ENCODE measurements at regions not wholly inside any gene's neighbourhood (a gene's known extent, or its start where the extent isn't known, plus 50 kb on each side); places are given as distances from the start of the nearest gene placed in this dataset.

- no peaks in the 10 kb centered on the region for H3K36me3 ChIP-seq (ENCODE audit: control insufficient read depth in 3 of 3, insufficient read depth in 3 of 3, low read length in 3 of 3)
- no peak overlapping the region for H3K4me3 ChIP-seq (ENCODE audit: low read length in 3 of 3)
- H3K27ac ChIP-seq (ENCODE audit: low read depth, low read length), result no peak overlapping the region
- H3K9ac ChIP-seq (ENCODE audit: low read depth in 1 of 3, low read length in 3 of 3), result no peak overlapping the region
- no peaks in the 10 kb centered on the region for H3K9me3 ChIP-seq (ENCODE audit: control insufficient read depth in 3 of 3, low read length in 3 of 3)
- peaks cover 4 to 17% (median 7%) of the 10 kb centered on the region in 3 donors for H3K4me1 ChIP-seq (ENCODE audit: control insufficient read depth in 3 of 3, insufficient read depth in 3 of 3, low read length in 3 of 3)
- H3K27me3 ChIP-seq (ENCODE audit: control insufficient read depth in 3 of 3, insufficient read depth in 3 of 3, low read length in 3 of 3), result no peaks in the 10 kb centered on the region
These were observed 128.8 kb upstream of the SESN3 start for GRCh38 chr11:95359756-95360155.

- Histone ChIP-seq H3K27ac (ENCODE audit: low read depth, low read length) (no peak overlapping the region), H3K36me3 (ENCODE audit: control insufficient read depth in 3 of 3, insufficient read depth in 3 of 3, low read length in 3 of 3) (no peaks in the 10 kb centered on the region)
These were observed 128.3 kb upstream of the SESN3 start for GRCh38 chr11:95359341-95359663.

GRCh38 chr11:95358511-95359340 is 127.7 kb upstream of the SESN3 start:
- Histone ChIP-seq H3K9ac (ENCODE audit: low read depth in 1 of 3, low read length in 3 of 3) (no peak overlapping the region), H3K4me3 (ENCODE audit: low read length in 3 of 3) (no peak overlapping the region), H3K4me1 (ENCODE audit: control insufficient read depth in 3 of 3, insufficient read depth in 3 of 3, low read length in 3 of 3) (peaks cover 4 to 17% (median 7%) of the 10 kb centered on the region in 3 donors), H3K27ac (ENCODE audit: low read depth, low read length) (no peak overlapping the region), H3K27me3 (ENCODE audit: control insufficient read depth in 3 of 3, insufficient read depth in 3 of 3, low read length in 3 of 3) (no peaks in the 10 kb centered on the region), H3K36me3 (ENCODE audit: control insufficient read depth in 3 of 3, insufficient read depth in 3 of 3, low read length in 3 of 3) (no peaks in the 10 kb centered on the region), H3K9me3 (ENCODE audit: control insufficient read depth in 3 of 3, low read length in 3 of 3) (no peaks in the 10 kb centered on the region)

More at GRCh38 chr11:95359341-95359663, 128.3 kb upstream of the SESN3 start:
- Histone ChIP-seq H3K9me3 (ENCODE audit: control insufficient read depth in 3 of 3, low read length in 3 of 3) (no peaks in the 10 kb centered on the region), H3K9ac (ENCODE audit: low read depth in 1 of 3, low read length in 3 of 3) (no peak overlapping the region), H3K4me3 (ENCODE audit: low read length in 3 of 3) (no peak overlapping the region), H3K27me3 (ENCODE audit: control insufficient read depth in 3 of 3, insufficient read depth in 3 of 3, low read length in 3 of 3) (no peaks in the 10 kb centered on the region), H3K4me1 (ENCODE audit: control insufficient read depth in 3 of 3, insufficient read depth in 3 of 3, low read length in 3 of 3) (peaks cover 4 to 17% (median 7%) of the 10 kb centered on the region in 3 donors)

- Histone ChIP-seq H3K9me3 (ENCODE audit: control insufficient read depth in 3 of 3, low read length in 3 of 3) (no peaks in the 10 kb centered on the region), H3K4me3 (ENCODE audit: low read length in 3 of 3) (no peak overlapping the region)
These were observed 123.3 kb upstream of the SESN3 start for GRCh38 chr11:95354304-95354703.

GRCh38 chr11:95353706-95354105 is 122.7 kb upstream of the SESN3 start:
- Histone ChIP-seq H3K9ac (ENCODE audit: low read depth in 1 of 3, low read length in 3 of 3) (no peak overlapping the region), H3K27me3 (ENCODE audit: control insufficient read depth in 3 of 3, insufficient read depth in 3 of 3, low read length in 3 of 3) (no peaks in the 10 kb centered on the region)

More at GRCh38 chr11:95354304-95354703, 123.3 kb upstream of the SESN3 start:
- Histone ChIP-seq H3K27ac (ENCODE audit: low read depth, low read length) (no peak overlapping the region), H3K4me1 (ENCODE audit: control insufficient read depth in 3 of 3, insufficient read depth in 3 of 3, low read length in 3 of 3) (peaks cover 4 to 11% (median 7%) of the 10 kb centered on the region in 3 donors), H3K36me3 (ENCODE audit: control insufficient read depth in 3 of 3, insufficient read depth in 3 of 3, low read length in 3 of 3) (no peaks in the 10 kb centered on the region), H3K9ac (ENCODE audit: low read depth in 1 of 3, low read length in 3 of 3) (no peak overlapping the region), H3K27me3 (ENCODE audit: control insufficient read depth in 3 of 3, insufficient read depth in 3 of 3, low read length in 3 of 3) (no peaks in the 10 kb centered on the region)

GRCh38 chr11:95352733-95353346 is 121.8 kb upstream of the SESN3 start:
- no peak overlapping the region for H3K9ac ChIP-seq (ENCODE audit: low read depth in 1 of 3, low read length in 3 of 3)
- no peak overlapping the region for H3K27ac ChIP-seq (ENCODE audit: low read depth, low read length)
- no peak overlapping the region for H3K4me3 ChIP-seq (ENCODE audit: low read length in 3 of 3)
- no peaks in the 10 kb centered on the region for H3K36me3 ChIP-seq (ENCODE audit: control insufficient read depth in 3 of 3, insufficient read depth in 3 of 3, low read length in 3 of 3)
- no peaks in the 10 kb centered on the region for H3K4me1 ChIP-seq (ENCODE audit: control insufficient read depth in 3 of 3, insufficient read depth in 3 of 3, low read length in 3 of 3)
- peaks cover 0 to 3% (median 0%) of the 10 kb centered on the region in 3 donors for H3K9me3 ChIP-seq (ENCODE audit: control insufficient read depth in 3 of 3, low read length in 3 of 3)
- no peaks in the 10 kb centered on the region for H3K27me3 ChIP-seq (ENCODE audit: control insufficient read depth in 3 of 3, insufficient read depth in 3 of 3, low read length in 3 of 3)

More at GRCh38 chr11:95353706-95354105, 122.7 kb upstream of the SESN3 start:
- Histone ChIP-seq H3K9me3 (ENCODE audit: control insufficient read depth in 3 of 3, low read length in 3 of 3) (peaks cover 0 to 3% (median 0%) of the 10 kb centered on the region in 3 donors), H3K27ac (ENCODE audit: low read depth, low read length) (no peak overlapping the region), H3K36me3 (ENCODE audit: control insufficient read depth in 3 of 3, insufficient read depth in 3 of 3, low read length in 3 of 3) (no peaks in the 10 kb centered on the region), H3K4me1 (ENCODE audit: control insufficient read depth in 3 of 3, insufficient read depth in 3 of 3, low read length in 3 of 3) (peaks cover 0 to 6% (median 5%) of the 10 kb centered on the region in 3 donors), H3K4me3 (ENCODE audit: low read length in 3 of 3) (no peak overlapping the region)

GRCh38 chr11:95349345-95349942 is 118.4 kb upstream of the SESN3 start:
- H3K4me3 ChIP-seq (ENCODE audit: low read length in 3 of 3), result no peak overlapping the region
- H3K27ac ChIP-seq (ENCODE audit: low read depth, low read length), result no peak overlapping the region
- no peaks in the 10 kb centered on the region for H3K36me3 ChIP-seq (ENCODE audit: control insufficient read depth in 3 of 3, insufficient read depth in 3 of 3, low read length in 3 of 3)
- peaks cover 0 to 6% (median 0%) of the 10 kb centered on the region in 3 donors for H3K4me1 ChIP-seq (ENCODE audit: control insufficient read depth in 3 of 3, insufficient read depth in 3 of 3, low read length in 3 of 3)
- H3K9me3 ChIP-seq (ENCODE audit: control insufficient read depth in 3 of 3, low read length in 3 of 3), result peaks cover 0 to 3% (median 0%) of the 10 kb centered on the region in 3 donors
- H3K27me3 ChIP-seq (ENCODE audit: control insufficient read depth in 3 of 3, insufficient read depth in 3 of 3, low read length in 3 of 3), result no peaks in the 10 kb centered on the region
- H3K9ac ChIP-seq (ENCODE audit: low read depth in 1 of 3, low read length in 3 of 3), result no peak overlapping the region

GRCh38 chr11:95346265-95346664 is 115.3 kb upstream of the SESN3 start:
- H3K4me3 ChIP-seq (ENCODE audit: low read length in 3 of 3), result no peak overlapping the region
- H3K4me1 ChIP-seq (ENCODE audit: control insufficient read depth in 3 of 3, insufficient read depth in 3 of 3, low read length in 3 of 3), result peaks cover 0 to 9% (median 2%) of the 10 kb centered on the region in 3 donors
- H3K9me3 ChIP-seq (ENCODE audit: control insufficient read depth in 3 of 3, low read length in 3 of 3), result peaks cover 0 to 3% (median 0%) of the 10 kb centered on the region in 3 donors
- H3K27me3 ChIP-seq (ENCODE audit: control insufficient read depth in 3 of 3, insufficient read depth in 3 of 3, low read length in 3 of 3), result no peaks in the 10 kb centered on the region
- no peak overlapping the region for H3K9ac ChIP-seq (ENCODE audit: low read depth in 1 of 3, low read length in 3 of 3)
- H3K27ac ChIP-seq (ENCODE audit: low read depth, low read length), result no peak overlapping the region
- H3K36me3 ChIP-seq (ENCODE audit: control insufficient read depth in 3 of 3, insufficient read depth in 3 of 3, low read length in 3 of 3), result no peaks in the 10 kb centered on the region

- Histone ChIP-seq H3K9me3 (ENCODE audit: control insufficient read depth in 3 of 3, low read length in 3 of 3) (peaks cover 0 to 3% (median 0%) of the 10 kb centered on the region in 3 donors), H3K27ac (ENCODE audit: low read depth, low read length) (no peak overlapping the region), H3K9ac (ENCODE audit: low read depth in 1 of 3, low read length in 3 of 3) (no peak overlapping the region)
These were observed 114.6 kb upstream of the SESN3 start for GRCh38 chr11:95345651-95346050.

More at GRCh38 chr11:95345651-95346050, 114.6 kb upstream of the SESN3 start:
- Histone ChIP-seq H3K36me3 (ENCODE audit: control insufficient read depth in 3 of 3, insufficient read depth in 3 of 3, low read length in 3 of 3) (no peaks in the 10 kb centered on the region), H3K27me3 (ENCODE audit: control insufficient read depth in 3 of 3, insufficient read depth in 3 of 3, low read length in 3 of 3) (no peaks in the 10 kb centered on the region), H3K4me3 (ENCODE audit: low read length in 3 of 3) (no peak overlapping the region), H3K4me1 (ENCODE audit: control insufficient read depth in 3 of 3, insufficient read depth in 3 of 3, low read length in 3 of 3) (peaks cover 0 to 12% (median 4%) of the 10 kb centered on the region in 3 donors)
